ENCODE measurements at regions not wholly inside any gene's neighbourhood (a gene's known extent, or its start where the extent isn't known, plus 50 kb on each side); places are given as distances from the start of the nearest gene placed in this dataset.

DNA sequence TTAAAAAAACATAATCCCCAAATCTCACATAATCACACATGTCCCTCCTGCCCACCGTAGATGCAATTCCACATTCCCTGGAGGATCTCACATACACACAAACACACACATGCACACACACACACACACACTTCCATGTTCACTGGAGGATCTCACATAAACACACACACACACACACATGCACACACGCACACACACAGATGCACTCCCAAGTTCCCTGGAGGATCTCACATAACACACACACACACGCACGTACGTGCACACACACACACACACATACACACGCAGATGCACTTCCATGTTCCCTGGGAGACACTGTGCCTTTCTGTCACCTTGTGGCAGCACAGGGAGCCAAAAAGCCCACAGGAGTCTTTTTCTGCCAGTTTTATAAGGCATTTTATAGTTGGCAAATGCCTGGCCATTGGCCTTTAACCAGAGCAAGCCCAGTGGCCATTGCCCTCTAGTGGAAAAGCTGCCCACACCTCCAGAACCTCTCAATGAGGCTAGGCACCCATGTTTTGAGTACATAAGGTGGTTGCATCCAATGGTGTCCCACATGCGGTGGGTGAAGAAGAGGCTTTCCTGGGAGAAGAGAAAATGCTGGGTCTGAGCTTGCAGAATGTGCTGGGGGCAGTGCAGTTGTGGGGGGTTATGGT, 115.4 kb upstream of the ACBD5 start:
- no peak for TF ChIP-seq CEBPB (IDR thresholded peaks at IDR 0.05)
- no peak for TF ChIP-seq FOXM1 (IDR thresholded peaks at IDR 0.05; ENCODE audit: borderline replicate concordance, low read depth)
- TF ChIP-seq, protein P1, sequence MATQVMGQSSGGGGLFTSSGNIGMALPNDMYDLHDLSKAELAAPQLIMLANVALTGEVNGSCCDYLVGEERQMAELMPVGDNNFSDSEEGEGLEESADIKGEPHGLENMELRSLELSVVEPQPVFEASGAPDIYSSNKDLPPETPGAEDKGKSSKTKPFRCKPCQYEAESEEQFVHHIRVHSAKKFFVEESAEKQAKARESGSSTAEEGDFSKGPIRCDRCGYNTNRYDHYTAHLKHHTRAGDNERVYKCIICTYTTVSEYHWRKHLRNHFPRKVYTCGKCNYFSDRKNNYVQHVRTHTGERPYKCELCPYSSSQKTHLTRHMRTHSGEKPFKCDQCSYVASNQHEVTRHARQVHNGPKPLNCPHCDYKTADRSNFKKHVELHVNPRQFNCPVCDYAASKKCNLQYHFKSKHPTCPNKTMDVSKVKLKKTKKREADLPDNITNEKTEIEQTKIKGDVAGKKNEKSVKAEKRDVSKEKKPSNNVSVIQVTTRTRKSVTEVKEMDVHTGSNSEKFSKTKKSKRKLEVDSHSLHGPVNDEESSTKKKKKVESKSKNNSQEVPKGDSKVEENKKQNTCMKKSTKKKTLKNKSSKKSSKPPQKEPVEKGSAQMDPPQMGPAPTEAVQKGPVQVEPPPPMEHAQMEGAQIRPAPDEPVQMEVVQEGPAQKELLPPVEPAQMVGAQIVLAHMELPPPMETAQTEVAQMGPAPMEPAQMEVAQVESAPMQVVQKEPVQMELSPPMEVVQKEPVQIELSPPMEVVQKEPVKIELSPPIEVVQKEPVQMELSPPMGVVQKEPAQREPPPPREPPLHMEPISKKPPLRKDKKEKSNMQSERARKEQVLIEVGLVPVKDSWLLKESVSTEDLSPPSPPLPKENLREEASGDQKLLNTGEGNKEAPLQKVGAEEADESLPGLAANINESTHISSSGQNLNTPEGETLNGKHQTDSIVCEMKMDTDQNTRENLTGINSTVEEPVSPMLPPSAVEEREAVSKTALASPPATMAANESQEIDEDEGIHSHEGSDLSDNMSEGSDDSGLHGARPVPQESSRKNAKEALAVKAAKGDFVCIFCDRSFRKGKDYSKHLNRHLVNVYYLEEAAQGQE (IDR thresholded peaks at IDR 0.05; ENCODE audit: low read depth): no peak
- peak; percentile 43 for TF ChIP-seq RAD21 (IDR thresholded peaks at IDR 0.05; ENCODE audit: low read depth)
- no peak for TF ChIP-seq TCF12 (IDR thresholded peaks at IDR 0.05; ENCODE audit: low read depth)
